ENCODE measurements at regions not wholly inside any gene's neighbourhood (a gene's known extent, or its start where the extent isn't known, plus 50 kb on each side); places are given as distances from the start of the nearest gene placed in this dataset.

- TF ChIP-seq CTCF (conservative IDR thresholded peaks at IDR 0.05) (no peak), ZFX (IDR thresholded peaks at IDR 0.05) (no peak)
These were observed 134.2 kb downstream of the SPATA31D1 start for GRCh38 chr9:82122731-82123130.
